Stimulated activated CD8-positive, alpha-beta memory T cell treated with anti-CD3 and anti-CD28 coated beads, Interleukin-2, amount 100 ng/mL, for 48 hours (primary cell): ENCODE measurements at regions not wholly inside any gene's neighbourhood (a gene's known extent, or its start where the extent isn't known, plus 50 kb on each side); places are given as distances from the start of the nearest gene placed in this dataset.

Experiments
- DNase-seq, 2 donors: peaks; one replicate each; pipeline ENCODE4 v3.0.0-alpha.2; 2020; ENCODE audit warnings: low read depth in 2 of 2

DNA sequence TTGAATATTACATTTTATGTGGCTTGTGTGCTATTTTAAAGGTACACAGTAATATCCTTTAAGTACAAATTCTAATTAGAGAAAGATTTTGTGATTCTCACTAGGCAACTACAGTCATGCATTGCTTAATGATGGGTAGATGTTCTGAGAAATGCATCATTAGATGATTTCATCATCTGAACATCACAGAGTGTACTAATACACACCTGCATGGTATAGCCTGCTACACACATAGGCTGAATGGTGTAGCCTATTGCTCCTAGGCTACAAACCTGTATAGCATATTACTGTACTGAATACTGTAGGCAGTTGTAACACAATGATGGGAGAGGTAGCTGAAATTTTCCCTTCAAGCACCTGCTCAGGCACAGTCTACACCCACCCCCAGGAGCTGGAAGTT is 217.4 kb upstream of the EOMES start:
- no peak for DNase-seq

DNA sequence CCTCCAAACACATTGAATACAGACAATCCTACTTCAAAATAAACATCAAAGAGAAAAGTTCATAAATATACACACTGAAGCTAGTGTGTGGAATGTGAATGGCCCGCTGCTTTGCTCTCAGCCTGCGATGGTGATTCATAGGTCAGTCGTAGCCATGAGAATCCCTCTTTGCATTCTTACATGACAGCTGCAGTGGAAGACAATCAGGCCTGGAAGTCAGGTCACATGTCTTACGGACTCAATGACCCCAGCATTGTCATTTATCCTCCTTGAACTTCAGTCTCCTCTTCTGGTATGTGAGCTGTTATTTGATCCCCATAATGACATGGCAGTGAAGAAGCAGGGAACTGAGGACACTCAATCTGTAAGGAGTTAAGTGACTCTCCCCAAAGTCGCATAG is 217.8 kb upstream of the EOMES start:
- DNase-seq: no peak

DNA sequence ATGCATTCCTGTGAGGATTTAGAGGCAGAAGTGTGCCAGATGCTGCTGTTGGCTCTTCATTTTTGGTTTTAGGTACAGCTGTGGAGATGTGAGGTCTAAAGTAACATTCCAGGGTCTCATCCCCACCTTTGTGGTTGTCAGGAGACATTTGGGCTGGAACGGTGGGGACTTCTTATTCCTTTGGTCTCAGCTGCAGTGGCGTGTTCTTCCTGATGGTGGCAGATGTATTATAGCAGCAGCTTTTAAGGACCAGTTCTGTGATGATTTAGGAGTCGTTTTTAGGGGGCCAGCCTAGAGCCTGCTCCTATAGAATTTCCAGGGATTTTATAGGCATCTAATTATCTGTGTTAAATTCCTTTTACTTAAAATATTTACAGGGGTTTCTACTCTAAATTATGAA is 221.0 kb upstream of the EOMES start:
- DNase-seq: no peak

DNA sequence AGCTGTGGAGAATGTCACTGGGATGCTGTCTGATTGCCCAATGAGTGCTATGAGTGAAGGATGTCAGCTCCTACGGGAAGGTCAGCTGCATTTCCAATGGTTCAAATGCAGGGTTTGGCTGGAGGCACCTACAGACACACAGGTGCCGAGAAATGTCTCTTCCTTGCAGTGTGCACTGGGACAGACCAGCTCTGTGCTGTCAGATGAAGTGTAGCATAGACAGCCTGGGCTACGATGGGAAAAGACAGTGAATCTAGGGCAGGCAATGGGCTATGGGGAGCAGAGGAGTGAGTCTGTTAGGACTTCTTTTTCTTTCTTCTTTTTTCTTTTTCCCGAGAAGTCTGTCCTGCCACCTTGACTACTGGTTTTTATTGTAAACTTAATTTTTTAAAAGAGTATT is 223.1 kb upstream of the EOMES start:
- no peak for DNase-seq

DNA sequence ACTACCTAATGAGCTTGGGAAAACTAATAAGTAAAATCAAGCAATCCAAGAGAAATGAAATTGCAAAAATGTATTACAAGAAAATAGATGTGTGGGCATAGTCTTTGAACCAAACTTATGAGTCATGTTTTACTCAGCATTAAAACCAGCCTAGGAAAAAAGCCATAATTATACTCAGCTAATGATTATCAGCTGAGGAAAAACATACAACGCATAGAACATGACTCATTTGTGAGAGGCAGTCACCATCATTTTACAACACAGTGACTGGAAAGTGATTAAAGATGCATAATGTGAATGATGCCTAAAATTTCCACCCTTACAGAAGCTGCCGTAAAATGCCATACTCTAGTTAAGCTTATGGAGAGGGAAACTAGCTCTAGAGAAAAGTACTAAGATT is 238.0 kb upstream of the EOMES start:
- DNase-seq: no peak

DNA sequence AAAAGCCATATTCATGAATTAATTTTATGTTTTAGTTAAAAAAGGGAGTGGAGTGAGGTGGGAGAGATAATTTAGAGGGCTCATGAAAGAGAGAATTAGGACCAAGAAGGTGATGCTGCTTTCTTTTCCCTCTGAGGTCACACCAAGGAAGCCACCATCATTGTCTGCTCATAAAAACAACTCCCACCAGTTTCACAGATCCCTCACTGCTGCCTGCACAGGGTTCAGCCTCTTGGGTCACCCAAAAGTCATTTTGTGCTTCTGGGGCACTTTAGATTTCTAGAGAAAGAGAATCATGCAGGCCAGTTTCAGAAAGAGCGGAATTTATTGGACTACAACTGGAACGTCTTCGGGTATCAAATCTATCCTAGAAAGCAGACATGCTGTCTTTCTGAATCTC is 241.4 kb upstream of the EOMES start:
- DNase-seq: peak in 1 of 2 donors; percentile 19

DNA sequence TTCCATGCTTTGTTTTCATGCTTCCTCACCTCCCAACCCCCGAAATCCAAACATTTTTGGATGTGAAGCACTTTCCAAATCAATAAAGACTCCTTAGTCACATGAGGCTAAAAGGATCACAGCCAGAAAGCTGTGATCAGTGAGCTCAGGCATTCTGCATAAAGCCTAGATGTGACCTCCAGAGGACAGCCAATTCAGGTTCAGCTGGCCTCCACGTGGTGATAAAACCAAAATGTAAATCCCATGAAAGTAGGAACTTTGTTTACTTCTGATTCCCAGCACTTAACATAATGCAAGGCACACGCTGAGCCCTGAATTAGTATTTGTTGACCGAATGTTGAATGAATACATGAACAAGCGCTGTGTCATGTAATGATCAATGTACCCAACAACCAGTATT is 249.5 kb upstream of the EOMES start:
- DNase-seq: no peak

DNA sequence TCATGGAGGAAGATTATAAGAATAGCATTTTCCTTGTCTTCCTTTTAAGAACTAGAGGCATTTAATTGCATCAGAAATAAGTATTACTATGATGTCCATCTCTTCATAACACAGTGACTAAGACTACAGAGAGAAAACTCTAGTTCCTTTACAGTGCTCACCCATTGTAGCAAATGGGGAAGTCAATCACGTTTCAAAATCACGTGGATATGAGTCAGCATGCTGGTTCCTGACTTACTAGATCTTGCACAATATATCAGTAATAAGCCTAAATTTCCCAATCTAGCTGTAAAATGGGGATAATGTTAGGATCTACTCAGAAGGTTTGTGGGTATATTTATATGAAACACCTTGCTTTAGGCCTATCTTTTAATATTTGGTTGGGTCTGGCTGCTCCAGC is 254.8 kb upstream of the EOMES start:
- no peak for DNase-seq

DNA sequence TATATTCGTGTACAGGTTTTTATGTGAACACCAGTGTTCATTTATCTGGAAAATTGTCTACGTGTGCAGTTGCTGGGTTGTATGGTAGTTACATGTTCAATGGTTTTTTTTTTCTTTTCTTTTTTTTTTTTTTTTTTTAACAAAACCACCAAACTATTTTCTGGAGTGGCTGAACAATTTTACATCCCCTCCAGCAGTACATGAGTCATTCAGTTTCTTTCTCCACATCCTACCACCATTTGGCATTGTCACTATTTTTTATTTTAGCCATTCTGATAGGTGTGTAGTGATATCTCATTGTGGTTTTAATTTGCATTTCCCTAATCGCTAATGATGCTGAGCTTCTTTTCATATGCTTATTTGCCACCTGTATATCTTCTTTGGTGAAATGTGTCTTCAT is 256.3 kb upstream of the EOMES start:
- no peak for DNase-seq

DNA sequence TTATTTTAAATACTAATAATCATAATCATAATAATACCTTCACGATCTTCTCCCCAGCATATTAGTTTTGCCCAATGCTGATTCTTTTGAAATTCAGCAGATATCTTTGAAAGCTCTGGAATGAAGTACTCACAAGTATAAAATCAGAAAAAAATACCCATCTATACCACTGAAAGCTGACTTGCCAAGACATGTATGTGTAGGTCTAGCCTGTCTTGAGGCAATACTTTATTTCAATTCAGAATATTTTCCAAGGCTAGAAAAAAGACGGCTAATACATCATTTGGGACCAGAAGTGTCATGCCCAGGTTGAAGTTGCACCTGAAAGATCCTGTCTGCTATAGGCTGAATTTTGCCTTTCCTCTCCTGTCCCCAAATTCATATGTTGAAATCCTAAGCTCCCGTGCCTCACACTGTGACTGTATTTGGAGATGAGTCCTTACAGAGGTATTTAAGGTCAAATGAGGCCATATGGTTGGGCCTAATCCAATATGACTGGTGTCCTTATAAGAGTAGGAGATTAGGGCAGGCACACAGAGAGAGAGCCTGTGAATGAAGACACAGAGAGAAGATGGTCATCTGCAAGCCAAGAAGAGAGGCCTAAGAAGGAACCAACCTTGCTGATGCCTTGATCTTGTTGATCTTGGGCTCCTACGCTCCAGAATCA is 255.9 kb upstream of the CMC1 start:
- no peak for DNase-seq

DNA sequence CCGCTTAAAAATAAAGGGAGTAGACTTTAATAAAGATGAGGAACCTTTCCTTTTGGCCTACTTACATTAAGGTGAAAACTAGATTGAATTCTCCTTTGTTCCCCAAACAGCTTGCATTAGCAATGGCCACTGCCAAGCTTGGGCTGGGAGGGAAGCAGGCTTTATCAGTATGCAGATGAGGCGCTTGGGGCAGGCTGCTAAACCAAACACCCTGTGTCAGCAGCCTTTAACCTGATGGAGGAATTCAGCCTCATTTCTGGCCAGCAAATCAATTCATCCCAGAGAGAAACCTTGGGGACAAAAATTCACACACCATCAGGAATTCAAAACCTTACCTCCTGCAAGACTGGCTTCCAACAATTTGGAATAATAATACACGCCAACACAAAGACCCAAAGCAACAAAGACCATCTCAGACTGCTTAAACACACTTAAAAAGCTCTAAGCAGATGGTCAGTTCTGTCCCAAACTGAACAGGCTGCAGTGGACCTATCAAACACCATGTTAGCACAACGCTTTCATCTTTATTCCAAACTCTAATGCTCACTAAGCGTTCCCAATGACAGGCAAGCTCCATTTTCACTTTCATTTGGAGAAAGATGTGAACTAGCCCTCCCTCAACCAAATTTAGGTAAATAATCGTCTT is 255.1 kb upstream of the CMC1 start:
- no peak for DNase-seq

DNA sequence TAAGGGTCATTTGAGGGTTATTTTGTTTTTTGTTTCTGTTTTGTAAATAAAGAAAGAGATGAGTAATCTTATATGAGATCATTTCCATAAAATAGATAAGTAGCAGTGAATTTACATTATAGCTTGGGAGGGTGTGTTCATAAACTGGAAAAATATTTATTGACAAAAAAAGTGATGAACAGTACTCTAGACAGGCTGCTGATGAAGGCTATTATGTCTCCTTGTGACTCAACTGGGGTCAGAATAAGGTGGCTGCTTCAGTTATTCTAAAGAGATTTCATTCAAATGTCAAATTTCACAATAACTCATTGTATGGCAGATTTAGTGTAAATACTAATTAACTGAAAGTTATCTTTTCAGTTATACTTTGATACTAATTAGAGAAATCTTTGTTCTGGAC is 251.1 kb upstream of the CMC1 start:
- DNase-seq: no peak

DNA sequence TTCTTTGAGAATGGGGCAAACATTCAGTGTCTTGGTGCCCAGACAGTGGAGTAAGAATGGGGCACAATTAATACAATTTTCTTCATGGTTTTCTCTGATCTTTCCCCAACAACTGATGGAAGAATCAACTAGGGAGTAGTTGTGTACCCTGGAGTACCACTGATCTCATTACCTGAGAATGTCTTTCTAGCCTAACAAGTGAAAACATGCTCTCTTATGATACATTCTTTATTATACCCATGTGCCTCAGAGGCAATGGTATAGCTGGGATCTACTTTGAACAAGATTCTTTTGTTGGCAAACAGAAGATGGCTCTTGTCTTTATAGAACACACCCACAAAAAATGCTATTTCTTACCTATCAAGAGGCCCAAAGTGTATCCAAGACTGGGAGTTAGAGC is 250.6 kb upstream of the CMC1 start:
- no peak for DNase-seq

DNA sequence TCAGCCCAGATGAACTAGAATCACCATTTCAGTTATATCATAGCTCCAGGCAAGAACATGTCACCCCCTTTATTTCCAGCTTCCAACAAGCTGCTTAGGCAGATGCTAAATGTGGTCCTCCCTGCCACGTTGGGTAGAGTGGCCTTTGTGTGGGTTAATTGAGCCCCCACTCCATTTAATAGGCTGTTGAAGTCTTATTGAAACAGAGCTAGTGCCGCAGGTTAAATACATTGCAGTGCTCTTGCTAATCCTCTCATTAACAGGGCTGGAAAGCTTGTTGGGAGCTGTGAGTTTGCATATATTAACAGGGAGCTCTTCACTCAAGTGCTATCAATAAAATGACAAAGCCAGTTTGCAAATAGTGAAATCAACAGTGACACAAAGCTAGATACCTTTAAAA is 248.4 kb upstream of the CMC1 start:
- no peak for DNase-seq

DNA sequence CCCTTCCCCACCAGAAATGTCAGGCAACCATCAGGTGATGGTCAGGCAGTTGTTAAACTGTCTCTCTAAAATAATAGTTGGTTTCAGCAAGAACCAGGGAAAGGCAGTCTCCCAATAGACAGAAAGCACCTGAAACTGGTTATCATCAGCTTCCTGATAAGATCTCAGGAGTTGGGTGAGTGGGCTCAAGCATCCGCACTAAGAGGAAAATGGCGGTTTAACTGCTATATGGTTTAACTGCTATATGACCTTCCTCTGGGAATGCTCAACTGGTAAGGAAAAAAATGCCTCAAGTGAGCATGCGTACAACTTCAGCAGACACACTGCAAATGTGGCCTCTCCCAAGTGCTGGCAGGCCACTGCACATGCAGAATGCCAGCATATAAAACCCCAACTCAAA is 240.8 kb upstream of the CMC1 start:
- DNase-seq: no peak

DNA sequence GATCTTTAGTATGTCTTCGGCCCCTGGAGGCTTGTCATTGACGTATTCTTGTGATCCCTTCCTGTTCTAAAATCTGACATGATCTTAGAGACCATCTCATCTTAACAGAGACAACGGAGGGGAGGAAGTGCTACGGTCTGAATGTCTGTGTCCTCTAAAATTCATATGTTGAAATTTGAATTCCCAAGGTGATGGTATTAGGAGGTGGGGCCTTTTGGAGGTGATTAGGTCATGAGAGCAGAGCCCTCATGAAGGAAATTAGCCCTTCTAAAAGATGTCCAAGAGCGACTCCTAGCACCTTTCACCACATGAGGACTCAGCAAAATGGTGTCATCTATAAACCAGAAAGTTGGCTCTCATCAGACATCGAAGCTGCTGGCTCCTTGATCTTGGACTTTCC is 233.2 kb upstream of the CMC1 start:
- no peak for DNase-seq

DNA sequence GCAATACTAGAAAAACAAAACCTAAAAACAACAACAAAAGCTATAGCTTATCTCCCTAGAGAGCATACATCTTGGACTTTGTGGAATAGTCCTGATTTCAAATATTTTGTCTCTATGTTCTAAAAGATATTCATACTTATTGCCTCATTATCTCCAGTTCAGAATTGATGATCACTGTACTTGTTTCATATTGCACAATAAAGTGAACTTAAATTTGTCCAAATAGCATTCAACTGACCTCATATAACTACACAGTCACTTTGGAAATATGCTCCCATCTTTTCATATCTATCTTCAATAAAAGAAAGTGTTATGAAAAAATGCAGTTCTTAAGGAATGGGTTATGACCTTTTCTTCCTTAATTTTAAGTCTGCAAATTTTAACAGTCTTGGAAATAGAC is 228.6 kb upstream of the CMC1 start:
- no peak for DNase-seq

DNA sequence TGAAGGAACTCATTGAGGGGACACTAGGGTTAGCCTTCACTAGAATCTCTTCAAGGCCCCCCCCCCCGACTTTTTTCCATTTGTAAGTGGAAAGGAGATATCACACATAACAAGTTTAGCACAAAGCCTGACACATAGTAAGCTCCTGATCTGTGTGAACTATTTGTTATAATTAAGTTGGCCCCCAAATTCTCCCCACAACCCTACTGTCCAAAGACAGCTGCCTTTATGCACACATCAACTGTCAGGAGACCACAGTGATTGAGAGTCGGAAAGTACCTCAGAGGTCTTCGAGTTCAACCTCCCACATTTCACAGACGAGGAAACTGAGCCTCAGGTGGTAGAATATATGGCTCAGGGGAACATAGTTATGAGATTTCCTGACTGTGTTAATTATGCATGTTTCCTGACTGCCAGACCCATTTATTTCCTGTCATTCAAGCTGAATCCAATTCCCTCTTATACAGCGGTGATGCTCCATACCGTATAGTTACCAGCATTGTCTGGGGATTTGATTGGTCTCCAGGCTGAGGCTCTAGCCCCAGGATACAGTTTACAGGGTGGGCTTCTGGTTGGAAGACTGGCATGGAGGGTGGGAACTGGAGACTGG is 227.4 kb upstream of the CMC1 start:
- no peak for DNase-seq

DNA sequence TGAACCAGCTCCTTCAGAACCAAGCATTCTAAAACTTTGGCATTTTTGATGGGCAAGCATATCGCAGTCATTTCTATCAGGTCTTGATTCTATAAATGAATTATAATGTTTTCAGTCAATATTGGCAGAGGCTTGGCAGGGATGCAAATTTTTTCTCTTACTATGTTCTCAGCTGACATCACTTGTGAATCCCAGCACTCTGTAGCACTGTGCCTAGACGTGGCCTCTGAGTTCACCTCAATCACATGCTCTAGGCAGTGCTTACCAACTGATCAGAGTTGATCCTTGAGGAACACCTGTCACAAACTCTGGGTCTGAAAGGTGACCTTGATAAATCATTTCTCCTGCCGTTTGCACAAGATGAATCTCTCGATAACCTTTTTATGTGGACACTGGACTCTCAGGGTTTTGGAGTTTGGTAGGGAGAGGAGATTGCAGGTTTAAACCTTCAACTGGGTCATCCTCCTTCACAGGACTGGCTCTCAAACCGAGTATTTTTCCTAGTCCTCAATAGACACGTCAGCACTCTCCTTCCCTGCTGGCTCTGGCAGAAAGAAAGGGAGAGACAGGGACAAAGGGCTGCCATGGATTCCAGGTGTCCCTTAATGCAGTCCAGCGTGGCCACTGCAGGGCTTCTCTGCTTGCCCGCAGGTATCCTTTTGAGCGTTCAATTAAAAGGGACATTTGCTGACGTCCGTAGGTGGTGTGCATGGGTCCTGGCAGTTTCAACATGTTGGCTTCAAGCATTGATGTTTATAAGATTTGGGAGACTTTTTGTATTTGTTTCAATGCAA is 222.3 kb upstream of the CMC1 start:
- no peak for DNase-seq

DNA sequence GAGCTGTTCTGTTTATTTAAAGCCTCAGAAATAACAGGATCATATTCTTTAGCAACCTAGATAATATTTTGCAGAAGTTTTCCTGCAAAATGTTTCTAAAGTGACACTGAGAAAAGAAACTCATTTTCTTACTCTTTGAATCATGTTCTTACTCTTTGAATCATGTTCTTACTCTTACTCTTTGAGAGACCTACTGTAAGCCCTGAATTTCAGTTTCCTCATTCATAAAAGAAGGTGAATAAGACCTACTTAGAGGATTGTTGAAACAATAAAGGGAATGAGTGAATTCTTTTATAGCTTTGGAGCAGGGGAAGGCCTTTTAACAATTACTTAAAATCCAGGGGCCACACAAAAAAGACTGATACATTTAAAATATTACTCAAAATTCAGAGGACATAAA is 221.7 kb upstream of the CMC1 start:
- DNase-seq: no peak

DNA sequence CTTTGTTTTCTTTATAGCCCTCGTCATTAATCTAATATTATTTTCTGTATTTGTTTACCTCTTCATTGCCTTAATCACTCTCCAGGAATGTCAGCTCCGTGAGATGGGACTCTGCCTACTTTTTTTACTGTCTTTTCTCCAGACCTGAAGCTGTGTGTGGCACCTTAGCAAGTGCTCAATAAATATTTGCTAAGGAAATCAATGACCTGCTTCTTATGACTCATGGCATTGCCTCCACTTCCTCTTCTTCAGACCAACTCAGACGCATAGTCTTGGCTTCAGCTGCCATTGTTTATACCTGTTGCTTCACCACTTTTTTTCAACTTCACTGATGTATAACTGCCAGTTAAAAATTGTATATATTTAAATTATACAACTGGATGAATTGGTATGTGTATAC is 218.5 kb upstream of the CMC1 start:
- no peak for DNase-seq

DNA sequence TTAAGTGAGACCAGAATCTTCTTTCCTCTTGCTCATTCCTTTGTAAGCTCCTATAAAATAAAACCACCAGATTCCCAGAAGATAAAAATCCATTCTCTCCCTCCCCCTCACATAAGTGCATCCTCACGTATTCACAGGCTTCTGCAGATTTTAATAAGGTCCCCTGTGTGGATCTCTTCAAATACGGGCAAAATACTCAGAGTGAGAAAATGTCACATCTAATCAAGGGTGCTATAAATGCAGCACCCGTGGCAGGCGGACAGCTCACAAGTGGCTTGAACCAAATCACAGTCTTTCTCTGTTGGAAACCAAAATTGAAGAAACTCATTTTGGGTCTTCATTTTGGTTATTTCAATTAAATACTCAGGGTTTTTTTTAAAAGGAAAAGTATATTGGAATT is 212.9 kb upstream of the CMC1 start:
- DNase-seq: no peak
